DOHH2 (cell line): ENCODE measurements at regions not wholly inside any gene's neighbourhood (a gene's known extent, or its start where the extent isn't known, plus 50 kb on each side); places are given as distances from the start of the nearest gene placed in this dataset.

Experiments
- H3F3A ChIP-seq: fragments of 200-600 bp; sonication (generic), shearing (Covaris generic); 2 replicates; pipeline ENCODE4 v1.6.0; 2016; ENCODE audit warnings: antibody characterized with exemption, mild to moderate bottlenecking; ENCODE audit not compliant: control insufficient read depth, insufficient read depth
- H3K27ac ChIP-seq: fragments of 200-600 bp; sonication (generic); 2 replicates; pipeline ENCODE4 v1.5.1; 2014; ENCODE audit warnings: low read depth, mild to moderate bottlenecking, low read length, moderate library complexity
- H3K27me3 ChIP-seq: fragments of 200-600 bp; sonication (generic); 2 replicates; pipeline ENCODE4 v1.6.1; 2014; ENCODE audit warnings: mild to moderate bottlenecking, low read length, mixed read lengths; ENCODE audit not compliant: control insufficient read depth
- H3K36me3 ChIP-seq: fragments of 200-600 bp; sonication (generic); 2 replicates; pipeline ENCODE4 v1.6.1; 2014; ENCODE audit warnings: mild to moderate bottlenecking, low read length, moderate library complexity, mixed read lengths; ENCODE audit not compliant: control insufficient read depth
- H3K4me1 ChIP-seq: fragments of 200-600 bp; sonication (generic); 2 replicates; pipeline ENCODE4 v1.6.1; 2014; ENCODE audit warnings: mild to moderate bottlenecking, low read length, mixed read lengths; ENCODE audit not compliant: control insufficient read depth
- H3K4me2 ChIP-seq: fragments of 200-600 bp; sonication (generic); 2 replicates; pipeline ENCODE4 v1.6.0; 2014; ENCODE audit warnings: mild to moderate bottlenecking, low read length, moderate library complexity
- H3K4me3 ChIP-seq: fragments of 200-600 bp; sonication (generic); 2 replicates; pipeline ENCODE4 v1.5.1; 2014; ENCODE audit warnings: mild to moderate bottlenecking, low read length, mixed read lengths
- H3K79me2 ChIP-seq: fragments of 200-600 bp; sonication (generic); 2 replicates; pipeline ENCODE4 v1.6.1; 2014; ENCODE audit warnings: mild to moderate bottlenecking, low read length, mixed read lengths; ENCODE audit not compliant: control insufficient read depth
- H3K9me2 ChIP-seq: fragments of 200-600 bp; sonication (generic); replicated peaks from 2 replicates; pipeline ENCODE4 v1.6.1; 2014; ENCODE audit warnings: mild to moderate bottlenecking, low read length, mixed read lengths; ENCODE audit not compliant: control insufficient read depth
- H3K9me3 ChIP-seq: fragments of 200-600 bp; sonication (generic); 2 replicates; pipeline ENCODE4 v1.6.1; 2014; ENCODE audit warnings: antibody characterized with exemption, low read length, mixed read lengths; ENCODE audit not compliant: control insufficient read depth, insufficient read depth
- H4K20me1 ChIP-seq: fragments of 200-600 bp; sonication (generic); 2 replicates; pipeline ENCODE4 v1.6.0; 2014; ENCODE audit warnings: low read depth, mild to moderate bottlenecking, antibody characterized with exemption, low read length, moderate library complexity; ENCODE audit not compliant: control insufficient read depth, insufficient read depth
- CTCF ChIP-seq: fragments of 200-600 bp; sonication (generic); IDR thresholded peaks from one replicate; pipeline ENCODE4 v1.5.1; 2014; ENCODE audit warnings: antibody characterized with exemption, mild to moderate bottlenecking, low read depth, low read length; ENCODE audit not compliant: poor library complexity, severe bottlenecking
- EZH2phosphoT487 ChIP-seq: fragments of 200-600 bp; sonication (generic); IDR thresholded peaks from 2 replicates; pipeline ENCODE4 v1.6.1; 2017; ENCODE audit warnings: borderline replicate concordance, mild to moderate bottlenecking, antibody characterized with exemption, low read length, moderate library complexity, mixed read lengths

GRCh38 chr18:53799134-53799533 is 425.3 kb downstream of the MBD2 start:
- no peak overlapping the region for H3K4me3 ChIP-seq
- no peaks in the 10 kb centered on the region for H3K4me1 ChIP-seq
- H3K27ac ChIP-seq, result no peak overlapping the region
- no peaks in the 10 kb centered on the region for H3F3A ChIP-seq
- no peak overlapping the region for H3K4me2 ChIP-seq
- no peaks in the 10 kb centered on the region for H4K20me1 ChIP-seq
- no peaks in the 10 kb centered on the region for H3K36me3 ChIP-seq
- TF ChIP-seq CTCF (no peak), EZH2phosphoT487 (no peak)
- H3K79me2 ChIP-seq, result no peaks in the 10 kb centered on the region
- H3K9me3 ChIP-seq, result no peaks in the 10 kb centered on the region
- H3K27me3 ChIP-seq, result no peaks in the 10 kb centered on the region
- no peaks in the 10 kb centered on the region for H3K9me2 ChIP-seq

- H3K36me3 ChIP-seq, result no peaks in the 10 kb centered on the region
- no peaks in the 10 kb centered on the region for H4K20me1 ChIP-seq
- H3K27me3 ChIP-seq, result no peaks in the 10 kb centered on the region
- no peaks in the 10 kb centered on the region for H3K9me2 ChIP-seq
- H3K9me3 ChIP-seq, result no peaks in the 10 kb centered on the region
- no peak for TF ChIP-seq EZH2phosphoT487
- TF ChIP-seq CTCF, result no peak
- H3K4me1 ChIP-seq, result no peaks in the 10 kb centered on the region
- no peak overlapping the region for H3K4me3 ChIP-seq
- no peaks in the 10 kb centered on the region for H3K79me2 ChIP-seq
- H3K27ac ChIP-seq, result no peak overlapping the region
- no peak overlapping the region for H3K4me2 ChIP-seq
- H3F3A ChIP-seq, result no peaks in the 10 kb centered on the region
These were observed 426.0 kb downstream of the MBD2 start for GRCh38 chr18:53798516-53798915.

- TF ChIP-seq CTCF (no peak), EZH2phosphoT487 (no peak)
- H3K9me3 ChIP-seq, result no peaks in the 10 kb centered on the region
- no peak overlapping the region for H3K4me3 ChIP-seq
- no peaks in the 10 kb centered on the region for H3F3A ChIP-seq
- no peaks in the 10 kb centered on the region for H3K27me3 ChIP-seq
- H4K20me1 ChIP-seq, result no peaks in the 10 kb centered on the region
- no peaks in the 10 kb centered on the region for H3K79me2 ChIP-seq
- H3K4me1 ChIP-seq, result no peaks in the 10 kb centered on the region
- no peaks in the 10 kb centered on the region for H3K9me2 ChIP-seq
- no peak overlapping the region for H3K4me2 ChIP-seq
- H3K27ac ChIP-seq, result no peak overlapping the region
- no peaks in the 10 kb centered on the region for H3K36me3 ChIP-seq
These were observed 426.4 kb downstream of the MBD2 start for GRCh38 chr18:53797998-53798495.
